Neural cell (in vitro differentiated cells): ENCODE measurements at regions not wholly inside any gene's neighbourhood (a gene's known extent, or its start where the extent isn't known, plus 50 kb on each side); places are given as distances from the start of the nearest gene placed in this dataset.
"Not testable (repeated sequence)": the region's sequence is repeated elsewhere in the genome, so short reads cannot be mapped to it uniquely, and the experiment has no call there.

Experiments
- H2AFZ ChIP-seq: fragments of 200-600, 300-800 bp; sonication (generic), shearing (Covaris generic); 2 replicates; pipeline ENCODE4 v1.6.0; 2014; ENCODE audit warnings: low read depth, mild to moderate bottlenecking, antibody characterized with exemption, low read length, moderate library complexity
- H3F3A ChIP-seq: fragments of 200-600 bp; shearing (Covaris generic); 2 replicates; pipeline ENCODE4 v1.6.1; 2016; ENCODE audit warnings: mild to moderate bottlenecking, moderate library complexity, mixed read lengths, antibody characterized with exemption, low read length; ENCODE audit not compliant: insufficient read depth, poor library complexity, severe bottlenecking
- H3K27ac ChIP-seq: fragments of 200-600, 300-800 bp; sonication (generic), shearing (Covaris generic); 2 replicates; pipeline ENCODE4 v1.5.1; 2014; ENCODE audit warnings: mild to moderate bottlenecking, low read length, moderate library complexity
- H3K27me3 ChIP-seq: fragments of 300-800, 200-600 bp; sonication (generic), shearing (Covaris generic); 2 replicates; pipeline ENCODE4 v1.6.0; 2014; ENCODE audit warnings: mild to moderate bottlenecking, low read depth, low read length, moderate library complexity; ENCODE audit not compliant: insufficient read depth
- H3K36me3 ChIP-seq: fragments of 300-800, 200-600 bp; sonication (generic), shearing (Covaris generic); 2 replicates; pipeline ENCODE4 v1.5.1; 2014; ENCODE audit warnings: mild to moderate bottlenecking, antibody characterized with exemption, low read length, moderate library complexity; ENCODE audit not compliant: insufficient read depth
- H3K4me2 ChIP-seq: fragments of 300-800, 200-600 bp; sonication (generic), shearing (Covaris generic); 2 replicates; pipeline ENCODE4 v1.6.0; 2014; ENCODE audit warnings: mild to moderate bottlenecking, low read length
- H3K4me3 ChIP-seq: fragments of 300-800, 200-600 bp; sonication (generic), shearing (Covaris generic); 2 replicates; pipeline ENCODE4 v1.5.1; 2014; ENCODE audit warnings: mild to moderate bottlenecking, low read length, moderate library complexity
- H3K79me2 ChIP-seq: fragments of 200-600 bp; shearing (Covaris generic); replicated peaks from 2 replicates; pipeline ENCODE4 v1.6.0; 2014; ENCODE audit warnings: mild to moderate bottlenecking, low read length, moderate library complexity; ENCODE audit not compliant: insufficient read depth
- H3K9ac ChIP-seq: fragments of 300-800, 200-600 bp; sonication (generic), shearing (Covaris generic); 2 replicates; pipeline ENCODE4 v1.6.1; 2016; ENCODE audit warnings: mild to moderate bottlenecking, low read length, mixed read lengths
- H3K9me2 ChIP-seq: fragments of 200-600 bp; shearing (Covaris generic); 2 replicates; pipeline ENCODE4 v1.6.1; 2016; ENCODE audit warnings: mild to moderate bottlenecking, low read length, mixed read lengths; ENCODE audit not compliant: insufficient read depth
- H3K9me3 ChIP-seq: fragments of 200-600, 300-800 bp; sonication (generic), shearing (Covaris generic); 2 replicates; pipeline ENCODE4 v1.6.1; 2016; ENCODE audit warnings: mild to moderate bottlenecking, mixed run types, low read length, moderate library complexity, mixed read lengths
- H4K20me1 ChIP-seq: fragments of 200-600 bp; shearing (Covaris generic); 2 replicates; pipeline ENCODE4 v1.6.1; 2016; ENCODE audit warnings: mild to moderate bottlenecking, mixed run types; ENCODE audit not compliant: insufficient read depth
- EP300 ChIP-seq: fragments of 450-650 bp; conservative IDR thresholded peaks from 2 replicates; pipeline ENCODE4 v1.6.1; 2014; ENCODE audit warnings: antibody characterized with exemption, mild to moderate bottlenecking, moderate library complexity; ENCODE audit not compliant: poor library complexity, severe bottlenecking
- EZH2 ChIP-seq: fragments of 200-600, 300-800 bp; shearing (Covaris generic), sonication (generic); IDR thresholded peaks from 2 replicates; pipeline ENCODE4 v1.6.1; 2014; ENCODE audit warnings: antibody characterized with exemption, low read length, borderline replicate concordance, mild to moderate bottlenecking; ENCODE audit not compliant: insufficient read depth, poor library complexity, severe bottlenecking
- MXI1 ChIP-seq: fragments of 450-650 bp; conservative IDR thresholded peaks from 2 replicates; pipeline ENCODE4 v1.6.1; 2014; ENCODE audit warnings: antibody characterized with exemption, mild to moderate bottlenecking; ENCODE audit not compliant: poor library complexity, severe bottlenecking
- POLR2AphosphoS5 ChIP-seq: IDR thresholded peaks from 2 replicates; pipeline ENCODE4 v1.6.1; 2012
- RAD21 ChIP-seq: fragments of 450-650 bp; conservative IDR thresholded peaks from 2 replicates; pipeline ENCODE4 v1.6.1; 2014; ENCODE audit warnings: antibody characterized with exemption, mild to moderate bottlenecking, moderate library complexity
- SMC3 ChIP-seq: fragments of 450-650 bp; conservative IDR thresholded peaks from 2 replicates; pipeline ENCODE4 v1.6.1; 2014; ENCODE audit warnings: antibody characterized with exemption, mild to moderate bottlenecking, moderate library complexity; ENCODE audit not compliant: poor library complexity
- TAF1 ChIP-seq: IDR thresholded peaks from 2 replicates; pipeline ENCODE4 v1.6.1; 2012; ENCODE audit warnings: low read depth
- TF ChIP-seq, protein P1 (sequence below): IDR thresholded peaks from 2 replicates; pipeline ENCODE4 v1.6.1; 2012; ENCODE audit warnings: borderline replicate concordance
- TF ChIP-seq, protein P2 (sequence below): fragments of 450-650 bp; IDR thresholded peaks from 2 replicates; pipeline ENCODE4 v1.5.1; 2014; ENCODE audit warnings: antibody characterized with exemption, mild to moderate bottlenecking, moderate library complexity; ENCODE audit not compliant: poor library complexity, severe bottlenecking

DNA sequence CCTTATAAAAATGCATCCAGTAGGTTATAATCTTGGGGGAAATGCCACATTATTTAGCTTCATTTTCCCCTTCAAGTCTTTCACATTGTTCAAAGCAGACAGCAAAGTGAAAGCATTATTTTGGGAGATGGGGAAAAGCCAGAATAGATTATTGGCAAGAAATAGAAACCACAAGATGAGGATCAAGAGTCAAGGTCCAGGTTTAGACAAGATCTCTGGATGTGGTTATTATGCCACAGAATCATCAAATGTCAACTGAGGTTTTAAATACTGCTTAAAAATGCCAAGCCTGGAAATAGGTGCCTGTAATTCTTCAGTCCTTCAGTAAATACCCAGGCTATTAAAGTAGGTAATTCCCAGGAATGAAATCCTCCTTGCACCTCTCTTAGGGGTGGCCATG, 65.1 kb upstream of the ALOX12 start:
- H3K79me2 ChIP-seq: no peaks in the 10 kb centered on the region
- TF ChIP-seq SMC3 (no peak), EP300 (no peak), POLR2AphosphoS5 (no peak), EZH2 (no peak), TAF1 (no peak), MXI1 (no peak), RAD21 (no peak)
- TF ChIP-seq, protein P1, sequence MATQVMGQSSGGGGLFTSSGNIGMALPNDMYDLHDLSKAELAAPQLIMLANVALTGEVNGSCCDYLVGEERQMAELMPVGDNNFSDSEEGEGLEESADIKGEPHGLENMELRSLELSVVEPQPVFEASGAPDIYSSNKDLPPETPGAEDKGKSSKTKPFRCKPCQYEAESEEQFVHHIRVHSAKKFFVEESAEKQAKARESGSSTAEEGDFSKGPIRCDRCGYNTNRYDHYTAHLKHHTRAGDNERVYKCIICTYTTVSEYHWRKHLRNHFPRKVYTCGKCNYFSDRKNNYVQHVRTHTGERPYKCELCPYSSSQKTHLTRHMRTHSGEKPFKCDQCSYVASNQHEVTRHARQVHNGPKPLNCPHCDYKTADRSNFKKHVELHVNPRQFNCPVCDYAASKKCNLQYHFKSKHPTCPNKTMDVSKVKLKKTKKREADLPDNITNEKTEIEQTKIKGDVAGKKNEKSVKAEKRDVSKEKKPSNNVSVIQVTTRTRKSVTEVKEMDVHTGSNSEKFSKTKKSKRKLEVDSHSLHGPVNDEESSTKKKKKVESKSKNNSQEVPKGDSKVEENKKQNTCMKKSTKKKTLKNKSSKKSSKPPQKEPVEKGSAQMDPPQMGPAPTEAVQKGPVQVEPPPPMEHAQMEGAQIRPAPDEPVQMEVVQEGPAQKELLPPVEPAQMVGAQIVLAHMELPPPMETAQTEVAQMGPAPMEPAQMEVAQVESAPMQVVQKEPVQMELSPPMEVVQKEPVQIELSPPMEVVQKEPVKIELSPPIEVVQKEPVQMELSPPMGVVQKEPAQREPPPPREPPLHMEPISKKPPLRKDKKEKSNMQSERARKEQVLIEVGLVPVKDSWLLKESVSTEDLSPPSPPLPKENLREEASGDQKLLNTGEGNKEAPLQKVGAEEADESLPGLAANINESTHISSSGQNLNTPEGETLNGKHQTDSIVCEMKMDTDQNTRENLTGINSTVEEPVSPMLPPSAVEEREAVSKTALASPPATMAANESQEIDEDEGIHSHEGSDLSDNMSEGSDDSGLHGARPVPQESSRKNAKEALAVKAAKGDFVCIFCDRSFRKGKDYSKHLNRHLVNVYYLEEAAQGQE: no peak
- TF ChIP-seq, protein P2, sequence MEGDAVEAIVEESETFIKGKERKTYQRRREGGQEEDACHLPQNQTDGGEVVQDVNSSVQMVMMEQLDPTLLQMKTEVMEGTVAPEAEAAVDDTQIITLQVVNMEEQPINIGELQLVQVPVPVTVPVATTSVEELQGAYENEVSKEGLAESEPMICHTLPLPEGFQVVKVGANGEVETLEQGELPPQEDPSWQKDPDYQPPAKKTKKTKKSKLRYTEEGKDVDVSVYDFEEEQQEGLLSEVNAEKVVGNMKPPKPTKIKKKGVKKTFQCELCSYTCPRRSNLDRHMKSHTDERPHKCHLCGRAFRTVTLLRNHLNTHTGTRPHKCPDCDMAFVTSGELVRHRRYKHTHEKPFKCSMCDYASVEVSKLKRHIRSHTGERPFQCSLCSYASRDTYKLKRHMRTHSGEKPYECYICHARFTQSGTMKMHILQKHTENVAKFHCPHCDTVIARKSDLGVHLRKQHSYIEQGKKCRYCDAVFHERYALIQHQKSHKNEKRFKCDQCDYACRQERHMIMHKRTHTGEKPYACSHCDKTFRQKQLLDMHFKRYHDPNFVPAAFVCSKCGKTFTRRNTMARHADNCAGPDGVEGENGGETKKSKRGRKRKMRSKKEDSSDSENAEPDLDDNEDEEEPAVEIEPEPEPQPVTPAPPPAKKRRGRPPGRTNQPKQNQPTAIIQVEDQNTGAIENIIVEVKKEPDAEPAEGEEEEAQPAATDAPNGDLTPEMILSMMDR: no peak
- H4K20me1 ChIP-seq: no peaks in the 10 kb centered on the region
- no peak overlapping the region for H3K27ac ChIP-seq
- H3K9me2 ChIP-seq: no peaks in the 10 kb centered on the region
- H3K4me2 ChIP-seq: no peak overlapping the region
- H3K27me3 ChIP-seq: no peaks in the 10 kb centered on the region
- no peak overlapping the region for H3K9ac ChIP-seq
- H3K9me3 ChIP-seq: no peaks in the 10 kb centered on the region
- no peak overlapping the region for H3K4me3 ChIP-seq
- H3F3A ChIP-seq: no peaks in the 10 kb centered on the region
- H2AFZ ChIP-seq: no peak overlapping the region
- no peaks in the 10 kb centered on the region for H3K36me3 ChIP-seq

DNA sequence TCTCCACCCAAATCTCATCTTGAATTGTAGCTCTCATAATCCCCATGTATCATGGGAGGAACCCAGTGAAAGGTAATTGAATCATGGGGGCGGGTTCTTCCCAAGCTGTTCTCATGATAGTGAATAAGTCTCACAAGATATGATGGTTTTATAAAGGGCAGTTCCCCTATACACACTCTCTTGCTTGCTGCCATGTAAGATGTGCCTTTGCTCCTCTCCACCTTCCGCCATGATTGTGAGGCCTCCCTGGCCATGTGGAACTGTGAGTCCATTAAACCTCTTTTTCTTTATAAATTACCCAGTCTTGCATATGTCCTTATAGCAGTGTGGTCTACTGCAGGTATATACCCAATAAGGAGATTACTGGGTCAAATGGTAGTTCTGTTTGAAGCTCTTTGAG, 61.3 kb upstream of the ALOX12 start:
- not testable (repeated sequence) for H3K79me2 ChIP-seq, H3K27ac ChIP-seq, H3F3A ChIP-seq, H3K9me2 ChIP-seq, H4K20me1 ChIP-seq, H3K9ac ChIP-seq, H2AFZ ChIP-seq, H3K4me3 ChIP-seq, H3K9me3 ChIP-seq, H3K4me2 ChIP-seq, H3K36me3 ChIP-seq, H3K27me3 ChIP-seq

DNA sequence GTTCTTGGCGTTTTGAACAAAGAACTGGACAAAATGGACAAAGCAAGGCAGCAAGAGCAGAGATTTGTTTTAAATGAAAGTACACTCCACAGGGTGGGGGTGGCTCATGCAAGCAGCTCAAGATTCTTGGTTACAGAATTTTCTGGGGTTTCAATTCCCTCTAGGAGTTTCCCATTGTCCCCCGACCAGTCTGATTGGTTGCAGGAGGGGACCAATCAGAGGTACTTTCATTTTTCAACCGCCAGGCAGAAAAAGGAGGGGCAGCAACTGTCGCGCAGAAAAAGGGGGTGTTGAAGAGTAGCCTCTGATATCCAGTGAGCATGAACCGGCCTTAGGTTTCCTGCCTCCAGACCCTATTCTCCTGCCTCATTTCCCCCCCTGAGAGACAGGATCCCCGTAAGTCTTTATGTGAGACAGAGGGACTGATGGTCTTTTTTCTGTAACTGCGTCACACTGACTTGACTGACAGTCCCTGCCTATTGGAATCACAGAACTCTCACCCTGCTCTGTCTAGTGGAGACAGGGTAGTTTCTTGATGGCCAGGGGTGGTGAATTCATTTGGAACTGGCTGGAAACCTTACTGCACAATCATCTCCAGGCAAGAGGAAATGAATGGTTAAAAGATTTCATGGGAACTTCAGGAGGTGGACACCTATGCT, 59.4 kb upstream of the ALOX12 start:
- Histone ChIP-seq H3K4me3 (no peak overlapping the region), H3K27me3 (no peaks in the 10 kb centered on the region)

More for the DNA sequence above, 59.4 kb upstream of the ALOX12 start:
- no peaks in the 10 kb centered on the region for H4K20me1 ChIP-seq
- H3K4me2 ChIP-seq: no peak overlapping the region
- TF ChIP-seq, protein P1: no peak
- TF ChIP-seq RAD21: no peak
- TF ChIP-seq, protein P2: no peak
- TF ChIP-seq POLR2AphosphoS5: no peak
- no peak for TF ChIP-seq TAF1
- TF ChIP-seq EP300: no peak
- TF ChIP-seq EZH2: no peak
- no peak for TF ChIP-seq MXI1
- TF ChIP-seq SMC3: no peak
- no peak overlapping the region for H3K9ac ChIP-seq
- no peaks in the 10 kb centered on the region for H3K9me3 ChIP-seq
- no peaks in the 10 kb centered on the region for H3F3A ChIP-seq
- H3K9me2 ChIP-seq: no peaks in the 10 kb centered on the region
- no peaks in the 10 kb centered on the region for H3K36me3 ChIP-seq
- no peak overlapping the region for H3K27ac ChIP-seq
- H2AFZ ChIP-seq: no peak overlapping the region
- no peaks in the 10 kb centered on the region for H3K79me2 ChIP-seq
